Natural killer cell (primary cell): ENCODE measurements at regions not wholly inside any gene's neighbourhood (a gene's known extent, or its start where the extent isn't known, plus 50 kb on each side); places are given as distances from the start of the nearest gene placed in this dataset.

Source experiments
- ATAC-seq, 3 donors: fragments of 150-1000 bp in 2 of 3; fragments of 200-7000 bp in 1 of 3; cut with Tn5 transposase; 1 replicate in 1 of 3; 2 replicates in 2 of 3; pipeline ENCODE4 v1.10.0; 2021; ENCODE audit warnings: mild to moderate bottlenecking in 2 of 3, moderate library complexity in 2 of 3
- DNase-seq, 2 donors: peaks; one replicate each; pipeline versions ENCODE4 v3.0.0 to v3.0.0-alpha.2; 2013 to 2021; ENCODE audit warnings: mixed read lengths in 1 of 2
- H3K27ac ChIP-seq: one replicate; pipeline ENCODE4 v1.5.1; 2013; ENCODE audit warnings: mild to moderate bottlenecking, low read length
- H3K27me3 ChIP-seq: one replicate; pipeline ENCODE4 v1.6.1; 2013; ENCODE audit warnings: low read length; ENCODE audit not compliant: control insufficient read depth, insufficient read depth
- H3K36me3 ChIP-seq: one replicate; pipeline ENCODE4 v1.6.1; 2013; ENCODE audit warnings: low read length; ENCODE audit not compliant: control insufficient read depth, insufficient read depth
- H3K4me1 ChIP-seq: one replicate; pipeline ENCODE4 v1.6.1; 2013; ENCODE audit warnings: low read length; ENCODE audit not compliant: control insufficient read depth, insufficient read depth
- H3K4me3 ChIP-seq: one replicate; pipeline ENCODE4 v1.5.1; 2013; ENCODE audit warnings: low read length
- H3K9me3 ChIP-seq: one replicate; pipeline ENCODE4 v1.6.1; 2013; ENCODE audit warnings: low read length; ENCODE audit not compliant: control insufficient read depth, insufficient read depth
- H3K27ac Mint-ChIP-seq, 2 donors: one replicate each; pipeline ENCODE4 v1.8.0; 2022; ENCODE audit warnings: mild to moderate bottlenecking in 2 of 2, mixed read lengths in 2 of 2, moderate library complexity in 1 of 2
- H3K27me3 Mint-ChIP-seq, 2 donors: one replicate each; pipeline ENCODE4 v1.8.0; 2022; ENCODE audit warnings: low read depth in 2 of 2, mixed read lengths in 2 of 2
- H3K36me3 Mint-ChIP-seq: one replicate; pipeline ENCODE4 v1.8.0; 2022; ENCODE audit warnings: mixed read lengths
- H3K4me1 Mint-ChIP-seq, 2 donors: one replicate each; pipeline ENCODE4 v1.8.0; 2022; ENCODE audit warnings: mixed read lengths in 2 of 2
- H3K4me3 Mint-ChIP-seq: one replicate; pipeline ENCODE4 v1.8.0; 2022; ENCODE audit warnings: mild to moderate bottlenecking, moderate library complexity, mixed read lengths
- H3K9me3 Mint-ChIP-seq, 2 donors: one replicate each; pipeline ENCODE4 v1.8.0; 2022; ENCODE audit warnings: mixed read lengths in 2 of 2
- CTCF ChIP-seq: fragments of 200-600 bp; IDR thresholded peaks from one replicate; pipeline ENCODE4 v1.8.0; 2022; ENCODE audit warnings: antibody characterized with exemption
- WGBS: methylation state at CpG from one replicate; pipeline ENCODE4 v1.1.7; 2013; ENCODE audit warnings: missing lambda C conversion rate; ENCODE audit not compliant: insufficient coverage; 5-methylcytosine and 5-hydroxymethylcytosine counted together
- intact Hi-C: fragments of 100-400 bp; cut with micrococcal nuclease; formaldehyde crosslinking; loops from one replicate; pipeline ENCODE4 v1.14.2; 2022

- no peaks in the 10 kb centered on the region for H3K27me3 Mint-ChIP-seq
- H3K27me3 ChIP-seq = no peaks in the 10 kb centered on the region
- peaks cover 5 to 12% of the 10 kb centered on the region in 2 donors for H3K9me3 Mint-ChIP-seq
- TF ChIP-seq CTCF = no peak
- no peaks in the 10 kb centered on the region for H3K4me1 ChIP-seq
- ATAC-seq (no peak), DNase-seq (no peak)
- H3K9me3 ChIP-seq = no peaks in the 10 kb centered on the region
- no peaks in the 10 kb centered on the region for H3K36me3 ChIP-seq
- no peak overlapping the region for H3K4me3 ChIP-seq
- no peak overlapping the region for H3K27ac Mint-ChIP-seq
- no peak overlapping the region for H3K27ac ChIP-seq
- 70% methylated on average over 1 of the region's 2 CpGs for WGBS
- no peaks in the 10 kb centered on the region for H3K36me3 Mint-ChIP-seq
- H3K4me1 Mint-ChIP-seq = no peaks in the 10 kb centered on the region
- H3K4me3 Mint-ChIP-seq = no peak overlapping the region
- intact Hi-C loops = no loop called here
These were observed 218.3 kb upstream of the RND3 start for GRCh38 chr2:150705767-150706166.

GRCh38 chr2:150705357-150705756 lies 217.9 kb upstream of the RND3 start:
- Histone ChIP-seq H3K4me3 (no peak overlapping the region), H3K27me3 (no peaks in the 10 kb centered on the region), H3K36me3 (no peaks in the 10 kb centered on the region), H3K9me3 (no peaks in the 10 kb centered on the region), H3K27ac (no peak overlapping the region), H3K4me1 (no peaks in the 10 kb centered on the region)
- H3K36me3 Mint-ChIP-seq = no peaks in the 10 kb centered on the region
- peaks cover 5 to 12% of the 10 kb centered on the region in 2 donors for H3K9me3 Mint-ChIP-seq
- TF ChIP-seq CTCF = no peak
- no peaks in the 10 kb centered on the region for H3K4me1 Mint-ChIP-seq
- no peak overlapping the region for H3K4me3 Mint-ChIP-seq
- intact Hi-C loops = no loop called here
- 86% methylated on average over 2 of the region's 2 CpGs for WGBS
- DNase-seq (no peak), ATAC-seq (no peak)
- H3K27ac Mint-ChIP-seq = no peak overlapping the region
- H3K27me3 Mint-ChIP-seq = no peaks in the 10 kb centered on the region

DNA sequence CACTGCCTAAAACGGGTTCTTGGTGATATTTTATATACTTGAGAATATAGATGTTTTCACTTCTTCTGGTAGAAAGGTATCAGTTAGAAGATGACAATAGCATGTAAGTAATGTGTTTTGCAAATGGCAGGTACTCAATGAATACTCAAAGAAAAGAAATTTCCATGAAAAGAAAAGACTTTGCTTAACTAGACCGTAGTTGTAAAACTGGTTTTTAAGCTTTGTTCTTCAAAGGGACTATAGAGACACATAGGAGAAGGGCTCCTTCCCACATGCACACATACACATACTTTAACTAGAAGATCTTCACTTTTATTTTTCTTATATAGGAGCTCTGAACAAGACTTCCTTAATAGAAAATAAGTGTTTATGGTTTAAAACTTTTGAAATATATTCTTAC lies 215.3 kb upstream of the RND3 start:
- Mint-ChIP-seq H3K9me3 (peaks cover 2 to 12% of the 10 kb centered on the region in 2 donors), H3K27ac (no peak overlapping the region), H3K27me3 (no peaks in the 10 kb centered on the region), H3K4me3 (no peak overlapping the region), H3K4me1 (no peaks in the 10 kb centered on the region), H3K36me3 (no peaks in the 10 kb centered on the region)
- ATAC-seq (no peak), DNase-seq (no peak)
- TF ChIP-seq CTCF = no peak
- Histone ChIP-seq H3K36me3 (no peaks in the 10 kb centered on the region), H3K9me3 (no peaks in the 10 kb centered on the region), H3K4me1 (no peaks in the 10 kb centered on the region), H3K27me3 (no peaks in the 10 kb centered on the region), H3K4me3 (no peak overlapping the region), H3K27ac (no peak overlapping the region)
- WGBS = 66% methylated on average over 2 of the region's 2 CpGs
- intact Hi-C loops = no loop called here

DNA sequence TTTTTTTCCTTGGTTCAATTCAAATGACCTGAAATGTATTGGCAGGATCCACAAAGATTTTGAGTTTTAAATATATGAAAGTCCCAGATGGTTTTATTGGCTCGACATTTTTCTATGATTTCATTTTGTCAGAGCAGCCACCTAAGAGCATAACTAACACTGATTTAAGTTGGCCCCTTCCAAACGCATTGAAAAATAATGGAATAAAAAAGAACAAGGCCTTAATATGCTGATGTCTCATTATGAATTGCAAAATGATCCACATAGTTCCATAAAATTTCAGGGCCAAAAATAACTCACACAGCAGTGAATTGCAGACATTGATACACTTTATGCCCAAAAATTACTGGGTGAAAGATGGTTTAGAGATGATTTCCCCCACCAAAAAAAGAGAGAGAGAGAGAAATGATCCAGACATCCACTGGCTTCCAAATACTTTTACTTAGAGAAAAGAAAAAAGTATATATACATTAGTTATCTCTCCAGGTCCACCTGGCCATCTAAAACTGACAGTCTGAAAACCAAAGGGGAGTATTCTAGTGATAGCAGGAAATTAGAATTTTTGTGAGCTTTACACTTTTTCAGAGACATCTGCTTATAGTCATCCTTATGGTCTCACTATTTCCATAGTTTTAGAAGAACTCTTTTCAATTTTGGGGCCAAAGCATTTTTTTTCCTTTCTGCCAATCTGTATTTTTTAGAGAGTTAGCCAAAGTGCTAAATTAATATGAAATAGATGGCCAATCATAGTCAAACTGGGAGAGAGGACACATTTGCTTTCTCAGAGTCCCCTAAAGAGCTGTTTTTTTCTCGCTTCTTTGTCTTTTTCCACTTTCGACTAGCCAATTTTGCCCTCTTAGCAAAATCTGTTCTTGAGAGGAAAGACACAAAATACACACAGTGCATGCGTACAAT lies 213.5 kb upstream of the RND3 start:
- Histone ChIP-seq H3K36me3 (no peaks in the 10 kb centered on the region), H3K4me3 (no peak overlapping the region), H3K4me1 (no peaks in the 10 kb centered on the region), H3K27ac (no peak overlapping the region), H3K27me3 (no peaks in the 10 kb centered on the region), H3K9me3 (no peaks in the 10 kb centered on the region)
- Mint-ChIP-seq H3K4me3 (no peak overlapping the region), H3K27ac (no peak overlapping the region), H3K9me3 (peaks cover 2 to 14% of the 10 kb centered on the region in 2 donors), H3K36me3 (no peaks in the 10 kb centered on the region), H3K4me1 (no peaks in the 10 kb centered on the region), H3K27me3 (no peaks in the 10 kb centered on the region)
- 88% methylated on average over 4 of the region's 5 CpGs for WGBS
- ATAC-seq = no peak
- DNase-seq = no peak
- intact Hi-C loops = no loop called here
- TF ChIP-seq CTCF = no peak
